SKM-1 treated with dmso at 0.1 percent for 144 hours (cell line): ENCODE measurements at regions not wholly inside any gene's neighbourhood (a gene's known extent, or its start where the extent isn't known, plus 50 kb on each side); places are given as distances from the start of the nearest gene placed in this dataset.

ENCODE experiments used
- DNase-seq: peaks from one replicate; lab custom pipeline; 2025; ENCODE audit not compliant: unreplicated experiment; lab: John Stamatoyannopoulos, UW

DNA sequence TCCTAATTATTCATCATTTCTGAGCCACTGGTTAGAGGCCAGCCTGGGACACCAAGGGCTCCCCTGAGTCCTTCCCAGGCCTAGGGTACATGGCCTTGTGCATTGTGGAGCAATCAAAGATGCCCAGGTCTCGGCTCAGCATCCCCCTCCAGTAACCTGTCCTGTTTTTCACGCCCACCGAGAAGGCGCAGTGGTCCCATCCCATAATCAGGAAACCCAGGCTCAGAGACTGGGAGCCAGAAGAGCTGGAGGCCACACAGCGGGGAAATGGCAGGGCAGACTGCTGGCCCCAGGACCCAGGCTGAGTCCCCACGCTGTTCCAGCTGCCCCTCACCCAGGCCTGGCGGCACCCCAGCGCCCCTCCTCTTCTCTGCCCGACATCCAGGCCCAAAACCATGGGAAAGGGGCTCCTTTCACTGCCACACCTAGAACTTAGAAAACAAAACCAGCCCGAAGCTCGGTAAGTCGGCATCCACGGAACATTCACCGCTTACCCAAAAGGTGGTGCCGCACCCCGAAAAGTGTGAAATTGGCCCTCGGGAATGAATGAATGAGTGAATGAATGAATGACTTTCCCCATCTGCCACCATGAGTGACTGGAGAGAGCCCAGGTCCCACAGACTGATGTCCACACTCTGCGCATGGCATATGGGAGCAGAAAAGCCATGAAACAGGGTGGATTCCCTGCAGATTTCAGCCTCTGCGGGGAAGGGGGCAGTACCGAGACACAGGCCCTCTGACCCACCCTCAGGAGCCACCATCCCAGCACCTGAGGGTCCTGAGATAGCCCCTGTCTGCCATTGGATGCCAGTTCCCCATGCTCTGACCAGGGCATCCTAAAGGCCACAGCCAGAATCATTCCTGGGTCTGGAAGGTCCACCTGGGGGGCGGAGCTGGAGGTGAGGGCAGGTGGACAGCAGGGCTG is 132.5 kb downstream of the OLFM1 start:
- DNase-seq, result no peak

GRCh38 chr9:135220601-135221575 is 133.4 kb downstream of the OLFM1 start:
- DNase-seq, result no peak

DNA sequence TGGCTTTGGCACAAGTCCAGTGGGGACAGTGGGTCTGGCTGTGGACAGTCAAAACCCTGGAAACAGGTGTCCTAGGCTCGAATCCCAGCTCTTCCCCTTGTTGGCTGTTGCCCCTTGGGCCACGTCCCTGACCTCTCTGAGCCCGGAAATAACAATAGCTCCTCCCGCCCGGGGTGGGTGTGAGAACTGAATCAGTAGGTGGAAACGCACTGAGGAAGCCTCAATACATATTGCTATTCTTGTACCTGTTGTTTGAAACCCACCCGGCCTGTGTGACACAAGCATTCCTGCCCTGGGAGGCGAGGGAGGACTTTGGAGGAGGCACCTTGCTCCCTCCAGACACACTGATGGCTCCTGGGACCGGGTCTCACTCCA is 134.1 kb downstream of the OLFM1 start:
- no peak for DNase-seq

DNA sequence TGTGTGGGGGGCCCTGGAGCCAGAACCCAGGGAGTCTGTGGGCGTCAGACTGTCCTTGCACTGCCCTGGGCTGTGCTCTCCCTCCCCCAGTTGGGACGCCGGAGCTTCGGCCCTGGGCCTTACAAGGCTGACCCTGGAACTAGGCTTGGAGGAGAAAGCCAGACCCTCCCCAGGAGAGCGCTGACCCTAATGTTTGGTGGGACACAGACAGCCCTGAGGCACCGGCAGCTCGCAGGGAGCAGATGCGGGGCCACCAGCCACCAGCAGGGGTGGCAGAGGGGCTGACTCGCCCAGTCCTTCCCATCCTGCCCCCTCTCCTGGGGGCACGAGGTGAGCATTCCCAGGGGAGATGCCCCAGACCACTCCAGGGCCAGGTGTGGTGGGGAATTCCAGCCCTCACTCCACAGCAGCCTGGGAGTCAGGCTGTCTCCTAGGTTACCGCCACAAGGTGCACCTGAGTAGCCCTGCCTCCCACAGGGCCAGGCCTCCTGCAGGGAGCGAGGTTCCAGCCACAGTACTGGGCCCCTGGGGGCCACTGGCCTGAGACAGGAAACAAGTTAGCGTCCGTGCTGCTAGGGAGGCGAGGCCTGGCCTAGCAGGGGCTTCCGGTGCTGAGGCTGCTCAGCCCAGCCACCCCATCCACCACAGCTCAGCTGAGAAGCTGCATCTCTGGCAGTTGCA is 134.6 kb downstream of the OLFM1 start:
- no peak for DNase-seq

DNA sequence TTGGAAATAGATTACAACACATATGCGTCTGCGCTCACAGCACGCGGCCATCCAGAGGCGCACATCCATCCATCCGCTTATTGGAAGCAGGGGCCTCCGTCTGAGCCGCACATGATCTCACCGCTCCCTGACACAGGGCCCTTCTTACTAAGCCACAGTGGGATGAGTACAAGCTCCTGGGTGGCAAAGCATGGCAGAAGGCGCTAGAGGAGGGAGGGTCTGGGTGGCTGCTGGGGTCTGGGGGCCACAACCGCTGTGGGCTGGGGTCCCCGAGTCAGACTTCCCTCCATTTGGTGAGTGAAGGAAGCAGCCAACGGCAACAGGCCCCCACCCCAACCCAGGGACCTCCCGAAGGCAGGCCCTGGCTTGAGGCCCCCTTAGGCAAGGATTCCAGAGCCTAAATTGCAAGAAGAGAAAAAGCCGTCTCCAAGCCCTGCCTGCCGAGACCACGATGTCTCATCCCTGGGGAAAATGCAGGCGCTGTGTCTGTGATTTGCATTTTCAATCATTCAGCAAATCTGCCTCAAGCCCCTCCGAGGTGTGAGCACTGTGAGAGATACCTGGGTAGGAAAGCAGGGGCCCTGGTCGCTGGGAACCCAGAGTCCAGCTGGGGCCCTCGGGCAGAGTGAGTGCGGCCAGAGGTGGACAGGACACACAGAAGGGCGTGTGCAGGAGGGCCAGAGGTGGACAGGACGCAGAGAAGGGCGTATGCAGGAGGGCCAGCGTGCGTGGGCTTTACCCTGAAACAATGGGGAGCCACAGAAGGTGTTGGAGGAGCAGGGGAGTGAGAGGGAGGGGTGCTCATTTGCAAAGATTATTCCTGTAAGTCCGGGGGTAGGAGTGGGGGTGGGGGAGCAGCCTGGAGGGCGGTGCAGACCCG is 135.7 kb downstream of the OLFM1 start:
- no peak for DNase-seq

DNA sequence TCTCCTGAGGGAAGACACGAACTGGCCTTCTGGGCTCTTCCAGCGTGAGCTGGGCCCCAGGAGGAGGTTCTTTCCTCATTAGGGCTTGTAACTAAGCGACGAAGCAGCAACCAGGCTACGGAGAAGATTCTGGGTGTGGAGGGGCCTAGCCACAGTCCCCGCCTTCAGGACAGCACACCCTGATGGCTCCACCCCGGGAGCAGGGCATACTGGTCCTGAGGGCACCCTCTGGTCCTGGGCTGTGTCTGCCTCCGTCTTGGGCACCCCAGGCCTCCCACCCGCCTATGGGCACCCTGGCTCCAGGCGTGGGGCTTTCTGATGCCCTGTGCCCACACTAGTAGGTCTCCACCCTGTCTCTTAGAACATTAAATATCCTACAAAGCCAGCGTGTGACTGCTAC is 136.4 kb downstream of the OLFM1 start:
- no peak for DNase-seq

DNA sequence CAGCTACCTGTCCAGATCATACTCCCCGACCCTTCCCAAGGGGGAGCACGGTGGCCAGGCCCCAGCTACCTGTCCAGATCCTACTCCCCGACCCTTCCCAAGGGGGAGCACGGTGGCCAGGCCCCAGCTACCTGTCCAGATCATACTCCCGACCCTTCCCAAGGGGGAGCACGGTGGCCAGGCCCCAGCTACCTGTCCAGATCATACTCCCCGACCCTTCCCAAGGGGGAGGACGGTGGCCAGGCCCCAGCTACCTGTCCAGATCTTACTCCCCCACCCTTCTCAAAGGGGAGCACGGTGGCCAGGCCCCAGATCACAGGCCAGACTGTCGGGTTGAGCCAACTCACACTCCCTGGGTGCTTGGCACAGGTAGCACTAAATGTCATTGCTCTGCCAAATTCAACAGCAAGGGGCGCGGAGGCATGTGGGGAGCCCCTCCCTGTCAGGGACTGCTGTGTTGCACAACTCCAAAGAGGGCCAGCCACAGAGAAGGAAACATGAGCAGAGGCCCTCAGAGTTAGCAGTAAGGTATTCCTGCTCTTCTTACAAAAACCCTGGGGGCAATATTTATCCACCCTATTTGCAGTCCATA is 136.9 kb downstream of the OLFM1 start:
- DNase-seq, result no peak

DNA sequence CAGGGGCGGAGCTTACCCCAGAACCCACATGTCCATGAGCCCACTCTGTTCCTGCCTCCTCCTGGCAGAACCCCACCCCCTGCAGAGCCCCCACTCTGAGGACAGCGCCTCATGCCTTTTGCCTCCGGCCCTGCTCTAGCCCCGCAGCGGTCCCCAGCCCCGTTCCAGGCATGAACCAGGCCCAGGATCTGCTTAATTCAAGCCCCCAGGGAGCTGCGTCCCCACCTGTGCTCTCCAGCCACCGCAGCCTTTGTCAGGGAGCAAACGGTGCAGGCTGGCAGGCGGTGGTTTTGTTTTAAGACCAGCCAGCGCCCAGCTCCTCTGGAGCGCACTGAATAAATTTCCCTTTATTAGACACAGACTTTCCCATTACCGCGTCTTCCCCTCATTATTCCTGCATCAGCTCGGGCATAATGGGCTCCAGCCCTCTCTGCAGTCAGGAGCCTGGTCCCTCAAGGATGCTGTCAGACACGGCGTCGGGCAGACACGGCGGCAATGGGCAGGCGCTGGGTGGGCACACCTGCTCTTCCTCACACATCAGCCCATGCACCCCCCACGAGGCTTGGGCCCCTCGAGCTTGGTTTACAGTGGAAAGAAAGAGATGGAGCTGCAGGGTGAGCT is 137.6 kb downstream of the OLFM1 start:
- DNase-seq, result no peak

DNA sequence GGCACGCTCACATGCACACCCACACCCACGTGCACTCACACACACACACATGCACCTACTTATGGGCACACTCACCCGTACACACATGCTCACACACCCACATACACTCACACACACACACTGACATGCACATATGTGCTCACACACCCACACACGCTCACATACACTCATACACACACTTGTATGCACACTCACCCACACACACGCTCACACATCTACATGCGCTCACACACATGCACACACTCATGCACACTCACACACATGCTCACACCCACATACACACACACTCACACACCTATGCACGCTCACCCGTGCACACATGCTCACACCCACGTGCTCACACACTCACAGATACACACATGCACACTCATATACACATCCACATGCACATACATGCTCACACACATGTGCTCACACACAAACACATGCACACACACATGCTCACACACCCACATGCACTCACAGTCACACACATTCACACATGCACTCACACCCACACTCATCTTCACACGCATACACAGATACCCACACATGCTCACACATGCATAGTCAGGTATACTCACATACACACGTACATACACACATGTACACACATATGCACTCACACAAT is 138.3 kb downstream of the OLFM1 start:
- DNase-seq, result no peak

GRCh38 chr9:135226369-135227050 is 139.0 kb downstream of the OLFM1 start:
- no peak for DNase-seq

- DNase-seq, result no peak
Measured at GRCh38 chr9:135227641-135228251, 140.3 kb downstream of the OLFM1 start.

DNA sequence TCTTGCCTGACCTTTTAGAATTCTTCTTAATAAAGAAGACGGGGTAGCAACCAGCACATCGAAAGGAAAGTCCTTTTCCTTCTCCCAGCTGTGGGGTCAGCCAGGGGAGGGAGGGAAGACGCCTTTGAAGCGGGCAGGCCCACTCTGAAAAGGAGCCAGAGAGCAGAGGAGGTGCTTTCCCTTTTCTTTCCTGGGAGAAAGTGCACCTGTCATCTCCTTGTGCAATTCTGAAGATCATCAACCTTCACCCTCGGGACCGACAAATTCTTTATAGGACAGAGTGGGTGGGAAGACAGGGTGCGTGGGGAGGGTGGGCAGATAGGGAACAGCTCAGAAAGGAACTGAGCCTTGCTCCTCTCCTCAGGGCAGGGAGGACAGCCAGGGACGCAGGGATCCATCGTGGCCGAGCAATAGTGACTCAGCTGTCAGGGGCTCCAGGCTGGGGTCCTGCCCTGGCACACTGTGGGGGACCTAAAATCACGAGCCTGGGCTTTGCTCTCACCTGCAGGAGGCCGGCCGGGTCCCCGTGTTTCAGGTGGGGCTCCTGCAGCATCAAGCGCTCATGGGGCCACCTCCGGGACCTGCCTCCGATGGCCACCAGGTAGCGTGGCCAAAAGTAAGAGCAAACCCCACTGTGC is 141.0 kb downstream of the OLFM1 start:
- DNase-seq, result no peak

DNA sequence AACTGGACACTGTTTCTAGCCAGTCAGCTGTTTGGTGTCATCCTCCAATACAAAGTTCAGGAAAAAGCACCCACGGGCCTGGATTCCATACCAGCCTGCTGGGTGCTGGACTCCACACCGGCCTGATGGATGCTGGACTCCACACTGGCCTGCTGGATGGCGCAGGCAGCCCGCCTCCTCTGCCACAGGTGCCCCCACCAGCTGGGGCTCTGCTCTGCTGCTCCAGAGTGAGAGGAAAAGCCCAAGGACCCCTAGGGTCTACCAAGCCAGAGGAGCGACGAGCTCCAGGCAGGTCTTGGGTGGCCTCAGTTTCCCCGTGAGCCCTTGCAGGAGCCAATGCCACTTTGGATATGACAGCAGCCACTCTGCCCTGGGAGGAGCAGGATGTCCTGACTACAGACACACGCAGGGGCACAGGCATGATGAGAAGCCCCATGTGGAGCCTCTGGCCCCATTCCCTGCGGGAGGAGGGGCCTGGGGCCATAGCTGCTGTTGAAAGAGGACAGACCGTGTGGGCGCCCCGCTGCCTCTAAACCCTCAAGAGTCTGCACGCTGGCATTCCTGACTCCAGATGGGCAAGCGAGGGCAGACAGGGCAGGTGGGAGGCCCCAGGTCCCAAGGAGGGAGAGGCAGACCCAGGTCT is 141.6 kb downstream of the OLFM1 start:
- DNase-seq, result no peak

- DNase-seq, result no peak
Measured at GRCh38 chr9:135229701-135230385, 142.4 kb downstream of the OLFM1 start.

DNA sequence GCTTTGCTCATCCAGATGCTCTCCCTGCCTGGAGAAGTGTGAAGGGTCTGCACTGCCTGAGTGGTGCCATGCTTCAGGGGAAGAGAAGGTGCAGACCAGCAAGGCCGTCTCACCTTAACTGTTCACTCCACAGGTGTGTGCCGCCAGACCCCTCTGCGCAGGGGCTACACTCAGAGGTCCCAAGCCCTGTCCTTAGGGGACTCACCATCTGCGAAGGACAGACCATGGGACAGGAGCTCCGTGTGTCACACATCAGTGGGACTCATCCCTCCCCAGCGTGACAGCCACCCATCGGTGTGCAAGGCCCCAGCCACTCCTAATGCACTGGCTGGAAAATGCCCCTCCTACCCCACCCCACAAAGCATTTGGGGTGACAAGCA is 142.9 kb downstream of the OLFM1 start:
- DNase-seq, result no peak

GRCh38 chr9:135230817-135231520 is 143.5 kb downstream of the OLFM1 start:
- no peak for DNase-seq
